WTC11 (cell line): ENCODE measurements at regions not wholly inside any gene's neighbourhood (a gene's known extent, or its start where the extent isn't known, plus 50 kb on each side); places are given as distances from the start of the nearest gene placed in this dataset.

Experiments used
- ATAC-seq: fragments of 200-7000 bp; cut with Tn5 transposase; 2 replicates; pipeline ENCODE4 v1.10.0; 2021; ENCODE audit warnings: mild to moderate bottlenecking, moderate library complexity
- CTCF ChIA-PET: fragments of 300-600 bp; sonication (Branson Sonifier 250); formaldehyde crosslinking; loops from one replicate; lab custom pipeline; 2021; ENCODE audit warnings: antibody characterized with exemption; lab: Charles Lee
- POLR2A ChIA-PET: fragments of 350-600 bp; sonication (Branson Sonifier 250); formaldehyde crosslinking; loops from one replicate; lab custom pipeline; 2021; ENCODE audit warnings: antibody characterized with exemption; lab: Charles Lee
- DNase-seq: peaks from one replicate; pipeline ENCODE4 v3.0.0; 2021; ENCODE audit warnings: low spot score
- H3K27ac Mint-ChIP-seq: 2 replicates; pipeline ENCODE4 v1.8.0; 2021; ENCODE audit warnings: mixed read lengths
- H3K27me3 Mint-ChIP-seq: 2 replicates; pipeline ENCODE4 v1.8.0; 2021; ENCODE audit warnings: low read depth, mild to moderate bottlenecking, moderate library complexity, mixed read lengths
- H3K36me3 Mint-ChIP-seq: 2 replicates; pipeline ENCODE4 v1.8.0; 2021; ENCODE audit warnings: mixed read lengths
- H3K4me1 Mint-ChIP-seq: 2 replicates; pipeline ENCODE4 v1.8.0; 2022; ENCODE audit warnings: mixed read lengths
- H3K4me3 Mint-ChIP-seq: 2 replicates; pipeline ENCODE4 v1.8.0; 2021; ENCODE audit warnings: mild to moderate bottlenecking, moderate library complexity, mixed read lengths
- H3K9me3 Mint-ChIP-seq: 2 replicates; pipeline ENCODE4 v1.8.0; 2021; ENCODE audit warnings: mixed read lengths
- ATF1 ChIP-seq: sonication (generic); formaldehyde crosslinking; IDR thresholded peaks from 2 replicates; pipeline ENCODE4 v1.8.1; 2023; ENCODE audit warnings: mild to moderate bottlenecking, moderate library complexity, missing genetic modification reagents
- ERG ChIP-seq: fragments of 250-450 bp; sonication (Bioruptor Pico); IDR thresholded peaks from 2 replicates; pipeline ENCODE4 v1.8.0; 2021; ENCODE audit warnings: mild to moderate bottlenecking
- FOXK1 ChIP-seq: sonication (generic); formaldehyde crosslinking; IDR thresholded peaks from 2 replicates; pipeline ENCODE4 v1.8.0; 2022; ENCODE audit warnings: mild to moderate bottlenecking, moderate library complexity, missing genetic modification reagents
- KAT7 ChIP-seq: sonication (generic); formaldehyde crosslinking; IDR thresholded peaks from 2 replicates; pipeline ENCODE4 v1.8.1; 2023; ENCODE audit warnings: missing genetic modification reagents, mild to moderate bottlenecking, borderline replicate concordance
- MYBL2 ChIP-seq: sonication (generic); formaldehyde crosslinking; IDR thresholded peaks from 2 replicates; pipeline ENCODE4 v1.8.1; 2023; ENCODE audit warnings: mild to moderate bottlenecking, moderate library complexity, missing genetic modification reagents
- NFYB ChIP-seq: sonication (generic); formaldehyde crosslinking; conservative IDR thresholded peaks from 2 replicates; pipeline ENCODE4 v1.8.0; 2022; ENCODE audit warnings: low read depth, missing genetic modification reagents
- RELA ChIP-seq: sonication (generic); formaldehyde crosslinking; IDR thresholded peaks from 2 replicates; pipeline ENCODE4 v1.8.1; 2022; ENCODE audit warnings: missing genetic modification reagents, mild to moderate bottlenecking, borderline replicate concordance
- SMAD3 ChIP-seq: sonication (generic); formaldehyde crosslinking; IDR thresholded peaks from 2 replicates; pipeline ENCODE4 v1.8.0; 2022; ENCODE audit warnings: missing genetic modification reagents, mild to moderate bottlenecking, borderline replicate concordance
- SMAD4 ChIP-seq: sonication (generic); formaldehyde crosslinking; IDR thresholded peaks from 2 replicates; pipeline ENCODE4 v1.8.0; 2022; ENCODE audit warnings: mild to moderate bottlenecking, missing genetic modification reagents
- SP1 ChIP-seq: sonication (generic); formaldehyde crosslinking; conservative IDR thresholded peaks from 2 replicates; pipeline ENCODE4 v1.8.1; 2022; ENCODE audit warnings: missing genetic modification reagents
- TCF7 ChIP-seq: sonication (generic); formaldehyde crosslinking; IDR thresholded peaks from 2 replicates; pipeline ENCODE4 v1.8.0; 2022; ENCODE audit warnings: mild to moderate bottlenecking, low read depth, missing genetic modification reagents, moderate library complexity
- TEAD1 ChIP-seq: sonication (generic); formaldehyde crosslinking; IDR thresholded peaks from 2 replicates; pipeline ENCODE4 v1.8.0; 2022; ENCODE audit warnings: mild to moderate bottlenecking, missing genetic modification reagents
- TEAD4 ChIP-seq: sonication (generic); formaldehyde crosslinking; IDR thresholded peaks from 2 replicates; pipeline ENCODE4 v1.8.0; 2022; ENCODE audit warnings: mild to moderate bottlenecking, missing genetic modification reagents
- USF1 ChIP-seq: sonication (generic); formaldehyde crosslinking; IDR thresholded peaks from 2 replicates; pipeline ENCODE4 v1.8.0; 2022; ENCODE audit warnings: mild to moderate bottlenecking, missing genetic modification reagents
- ZNF263 ChIP-seq: sonication (generic); formaldehyde crosslinking; IDR thresholded peaks from 2 replicates; pipeline ENCODE4 v1.8.1; 2022; ENCODE audit warnings: low read depth, mild to moderate bottlenecking, moderate library complexity, missing genetic modification reagents
- ZNF423 ChIP-seq: fragments of 250-450 bp; sonication (Bioruptor Pico); IDR thresholded peaks from 2 replicates; pipeline ENCODE4 v2.1.2; 2022; ENCODE audit warnings: mild to moderate bottlenecking, moderate library complexity
- ZNF425 ChIP-seq: fragments of 250-450 bp; sonication (Bioruptor Pico); conservative IDR thresholded peaks from 2 replicates; pipeline ENCODE4 v1.9.0; 2021; ENCODE audit warnings: mild to moderate bottlenecking
- TF ChIP-seq, protein P1 (sequence below): sonication (generic); formaldehyde crosslinking; IDR thresholded peaks from 2 replicates; pipeline ENCODE4 v1.8.1; 2023; ENCODE audit warnings: mild to moderate bottlenecking, missing genetic modification reagents, moderate library complexity
- TF ChIP-seq, protein P2 (sequence below): fragments of 250-450 bp; sonication (Bioruptor Pico); IDR thresholded peaks from 2 replicates; pipeline ENCODE4 v1.9.0; 2021; ENCODE audit warnings: moderate library complexity, mild to moderate bottlenecking, inconsistent platforms, borderline replicate concordance
- TF ChIP-seq, protein P3 (sequence below): sonication (generic); formaldehyde crosslinking; IDR thresholded peaks from 2 replicates; pipeline ENCODE4 v1.8.1; 2023; ENCODE audit warnings: mild to moderate bottlenecking, missing genetic modification reagents
- TF ChIP-seq, protein P4 (sequence below): sonication (generic); formaldehyde crosslinking; IDR thresholded peaks from 2 replicates; pipeline ENCODE4 v1.8.1; 2023; ENCODE audit warnings: mild to moderate bottlenecking, missing genetic modification reagents, moderate library complexity
- TF ChIP-seq, protein P5 (sequence below): sonication (generic); formaldehyde crosslinking; IDR thresholded peaks from 2 replicates; pipeline ENCODE4 v1.8.0; 2022; ENCODE audit warnings: missing genetic modification reagents

DNA sequence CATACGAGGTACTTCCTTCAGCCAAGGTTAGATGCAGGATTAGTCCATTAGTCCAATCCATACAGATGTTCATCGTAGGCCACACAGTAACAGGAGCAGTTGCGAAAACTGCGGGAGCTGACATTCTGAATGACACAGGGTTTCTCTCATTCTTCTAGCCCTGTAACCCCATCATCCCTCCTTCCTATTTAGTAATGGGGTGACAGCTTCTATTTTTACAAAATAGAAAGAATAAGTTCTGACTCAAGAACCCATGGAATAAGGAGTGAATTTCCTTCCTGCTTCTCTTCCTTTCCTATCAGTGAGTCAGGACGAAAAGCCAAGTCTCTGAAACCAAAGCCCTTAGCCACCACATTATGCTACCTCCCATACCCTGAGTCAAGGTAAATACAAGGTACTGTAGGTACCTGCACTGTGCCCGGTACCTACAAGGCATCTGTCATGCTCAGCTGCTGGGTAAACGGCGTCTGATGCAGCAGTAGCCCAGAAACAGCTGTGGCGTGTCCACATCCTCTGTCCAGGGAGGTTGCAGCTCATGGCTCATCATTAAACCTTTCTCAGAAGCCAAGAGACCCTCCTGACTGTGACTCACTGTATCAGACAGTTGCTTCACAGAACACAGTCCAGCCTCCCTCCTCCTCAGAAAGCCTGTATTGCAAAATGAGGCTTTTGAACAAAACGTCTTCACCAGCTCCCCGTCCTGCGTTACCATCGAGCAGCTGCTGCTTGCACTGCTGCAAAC, 84.2 kb downstream of the ESM1 start:
- H3K27ac Mint-ChIP-seq: no peak overlapping the region
- POLR2A ChIA-PET: no interaction called here
- CTCF ChIA-PET: interaction anchor here (1.0 to 1.8 kb wide), 3 partner anchors 34 to 383 kb away, joined by 3 to 5 read pairs (median 4); no protein-coding TSS in a partner anchor
- no peaks in the 10 kb centered on the region; the same call in none of the 2 replicates for H3K4me1 Mint-ChIP-seq
- TF ChIP-seq, protein P1, sequence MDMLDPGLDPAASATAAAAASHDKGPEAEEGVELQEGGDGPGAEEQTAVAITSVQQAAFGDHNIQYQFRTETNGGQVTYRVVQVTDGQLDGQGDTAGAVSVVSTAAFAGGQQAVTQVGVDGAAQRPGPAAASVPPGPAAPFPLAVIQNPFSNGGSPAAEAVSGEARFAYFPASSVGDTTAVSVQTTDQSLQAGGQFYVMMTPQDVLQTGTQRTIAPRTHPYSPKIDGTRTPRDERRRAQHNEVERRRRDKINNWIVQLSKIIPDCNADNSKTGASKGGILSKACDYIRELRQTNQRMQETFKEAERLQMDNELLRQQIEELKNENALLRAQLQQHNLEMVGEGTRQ (CRISPR knock-in tag): no peak
- TF ChIP-seq, protein P2, sequence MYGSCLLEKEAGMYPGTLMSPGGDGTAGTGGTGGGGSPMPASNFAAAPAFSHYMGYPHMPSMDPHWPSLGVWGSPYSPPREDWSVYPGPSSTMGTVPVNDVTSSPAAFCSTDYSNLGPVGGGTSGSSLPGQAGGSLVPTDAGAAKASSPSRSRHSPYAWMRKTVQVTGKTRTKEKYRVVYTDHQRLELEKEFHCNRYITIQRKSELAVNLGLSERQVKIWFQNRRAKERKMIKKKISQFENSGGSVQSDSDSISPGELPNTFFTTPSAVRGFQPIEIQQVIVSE: no peak
- no peak for TF ChIP-seq FOXK1 (CRISPR knock-in tag)
- TF ChIP-seq, protein P3, sequence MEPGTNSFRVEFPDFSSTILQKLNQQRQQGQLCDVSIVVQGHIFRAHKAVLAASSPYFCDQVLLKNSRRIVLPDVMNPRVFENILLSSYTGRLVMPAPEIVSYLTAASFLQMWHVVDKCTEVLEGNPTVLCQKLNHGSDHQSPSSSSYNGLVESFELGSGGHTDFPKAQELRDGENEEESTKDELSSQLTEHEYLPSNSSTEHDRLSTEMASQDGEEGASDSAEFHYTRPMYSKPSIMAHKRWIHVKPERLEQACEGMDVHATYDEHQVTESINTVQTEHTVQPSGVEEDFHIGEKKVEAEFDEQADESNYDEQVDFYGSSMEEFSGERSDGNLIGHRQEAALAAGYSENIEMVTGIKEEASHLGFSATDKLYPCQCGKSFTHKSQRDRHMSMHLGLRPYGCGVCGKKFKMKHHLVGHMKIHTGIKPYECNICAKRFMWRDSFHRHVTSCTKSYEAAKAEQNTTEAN (CRISPR knock-in tag): no peak
- no peak for TF ChIP-seq ZNF423 (CRISPR knock-in tag)
- TF ChIP-seq ERG (CRISPR knock-in tag): no peak
- TF ChIP-seq NFYB (CRISPR knock-in tag): no peak
- no peak for TF ChIP-seq MYBL2 (CRISPR knock-in tag)
- TF ChIP-seq ZNF263 (CRISPR knock-in tag): no peak
- TF ChIP-seq TEAD1 (CRISPR knock-in tag): no peak
- no peak for TF ChIP-seq SMAD4 (CRISPR knock-in tag)
- no peak for TF ChIP-seq SP1 (CRISPR knock-in tag)
- no peak for TF ChIP-seq KAT7 (CRISPR knock-in tag)
- H3K36me3 Mint-ChIP-seq: no peaks in the 10 kb centered on the region
- H3K4me3 Mint-ChIP-seq: no peak overlapping the region
- H3K27me3 Mint-ChIP-seq: peaks cover 3% of the 10 kb centered on the region; the same call in 1 of the 2 replicates
- DNase-seq (no peak), ATAC-seq (no peak)
- no peaks in the 10 kb centered on the region for H3K9me3 Mint-ChIP-seq

GRCh38 chr5:54897001-54897400, 88.4 kb downstream of the ESM1 start:
- ChIA-PET CTCF (no interaction called here), POLR2A (no interaction called here)
- no peak overlapping the region for H3K4me3 Mint-ChIP-seq
- H3K9me3 Mint-ChIP-seq: peaks cover 6% of the 10 kb centered on the region; the same call in 1 of the 2 replicates
- H3K27ac Mint-ChIP-seq: no peak overlapping the region
- H3K27me3 Mint-ChIP-seq: peaks cover 3% of the 10 kb centered on the region; the same call in 1 of the 2 replicates
- ATAC-seq (no peak), DNase-seq (no peak)
- H3K36me3 Mint-ChIP-seq: no peaks in the 10 kb centered on the region
- H3K4me1 Mint-ChIP-seq: peaks cover 4% of the 10 kb centered on the region; the same call in 1 of the 2 replicates
- TF ChIP-seq, protein P3 (CRISPR knock-in tag): no peak
- TF ChIP-seq TEAD4 (CRISPR knock-in tag) (no peak), SMAD3 (CRISPR knock-in tag) (no peak), USF1 (CRISPR knock-in tag) (no peak), TCF7 (CRISPR knock-in tag) (no peak), ZNF425 (CRISPR knock-in tag) (no peak), ATF1 (CRISPR knock-in tag) (no peak), RELA (CRISPR knock-in tag) (no peak)
- TF ChIP-seq, protein P4, sequence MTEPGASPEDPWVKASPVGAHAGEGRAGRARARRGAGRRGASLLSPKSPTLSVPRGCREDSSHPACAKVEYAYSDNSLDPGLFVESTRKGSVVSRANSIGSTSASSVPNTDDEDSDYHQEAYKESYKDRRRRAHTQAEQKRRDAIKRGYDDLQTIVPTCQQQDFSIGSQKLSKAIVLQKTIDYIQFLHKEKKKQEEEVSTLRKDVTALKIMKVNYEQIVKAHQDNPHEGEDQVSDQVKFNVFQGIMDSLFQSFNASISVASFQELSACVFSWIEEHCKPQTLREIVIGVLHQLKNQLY: no peak
- TF ChIP-seq, protein P5, sequence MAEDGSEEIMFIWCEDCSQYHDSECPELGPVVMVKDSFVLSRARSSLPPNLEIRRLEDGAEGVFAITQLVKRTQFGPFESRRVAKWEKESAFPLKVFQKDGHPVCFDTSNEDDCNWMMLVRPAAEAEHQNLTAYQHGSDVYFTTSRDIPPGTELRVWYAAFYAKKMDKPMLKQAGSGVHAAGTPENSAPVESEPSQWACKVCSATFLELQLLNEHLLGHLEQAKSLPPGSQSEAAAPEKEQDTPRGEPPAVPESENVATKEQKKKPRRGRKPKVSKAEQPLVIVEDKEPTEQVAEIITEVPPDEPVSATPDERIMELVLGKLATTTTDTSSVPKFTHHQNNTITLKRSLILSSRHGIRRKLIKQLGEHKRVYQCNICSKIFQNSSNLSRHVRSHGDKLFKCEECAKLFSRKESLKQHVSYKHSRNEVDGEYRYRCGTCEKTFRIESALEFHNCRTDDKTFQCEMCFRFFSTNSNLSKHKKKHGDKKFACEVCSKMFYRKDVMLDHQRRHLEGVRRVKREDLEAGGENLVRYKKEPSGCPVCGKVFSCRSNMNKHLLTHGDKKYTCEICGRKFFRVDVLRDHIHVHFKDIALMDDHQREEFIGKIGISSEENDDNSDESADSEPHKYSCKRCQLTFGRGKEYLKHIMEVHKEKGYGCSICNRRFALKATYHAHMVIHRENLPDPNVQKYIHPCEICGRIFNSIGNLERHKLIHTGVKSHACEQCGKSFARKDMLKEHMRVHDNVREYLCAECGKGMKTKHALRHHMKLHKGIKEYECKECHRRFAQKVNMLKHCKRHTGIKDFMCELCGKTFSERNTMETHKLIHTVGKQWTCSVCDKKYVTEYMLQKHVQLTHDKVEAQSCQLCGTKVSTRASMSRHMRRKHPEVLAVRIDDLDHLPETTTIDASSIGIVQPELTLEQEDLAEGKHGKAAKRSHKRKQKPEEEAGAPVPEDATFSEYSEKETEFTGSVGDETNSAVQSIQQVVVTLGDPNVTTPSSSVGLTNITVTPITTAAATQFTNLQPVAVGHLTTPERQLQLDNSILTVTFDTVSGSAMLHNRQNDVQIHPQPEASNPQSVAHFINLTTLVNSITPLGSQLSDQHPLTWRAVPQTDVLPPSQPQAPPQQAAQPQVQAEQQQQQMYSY (CRISPR knock-in tag): no peak
